Activated CD4-positive, CD25-positive, alpha-beta regulatory T cell treated with anti-CD3 and anti-CD28 coated beads, Interleukin-2, amount 50 U/mL, for 24 hours (primary cell): ENCODE measurements at regions not wholly inside any gene's neighbourhood (a gene's known extent, or its start where the extent isn't known, plus 50 kb on each side); places are given as distances from the start of the nearest gene placed in this dataset.
A peak's percentile ranks its signal among the peaks of the same experiment; 100 is the strongest.

Experiments used
- ATAC-seq, 2 donors: fragments of 150-1000 bp; cut with Tn5 transposase; one replicate each; pipeline ENCODE4 v1.10.0; 2021; ENCODE audit warnings: mild to moderate bottlenecking in 1 of 2, moderate library complexity in 1 of 2

DNA sequence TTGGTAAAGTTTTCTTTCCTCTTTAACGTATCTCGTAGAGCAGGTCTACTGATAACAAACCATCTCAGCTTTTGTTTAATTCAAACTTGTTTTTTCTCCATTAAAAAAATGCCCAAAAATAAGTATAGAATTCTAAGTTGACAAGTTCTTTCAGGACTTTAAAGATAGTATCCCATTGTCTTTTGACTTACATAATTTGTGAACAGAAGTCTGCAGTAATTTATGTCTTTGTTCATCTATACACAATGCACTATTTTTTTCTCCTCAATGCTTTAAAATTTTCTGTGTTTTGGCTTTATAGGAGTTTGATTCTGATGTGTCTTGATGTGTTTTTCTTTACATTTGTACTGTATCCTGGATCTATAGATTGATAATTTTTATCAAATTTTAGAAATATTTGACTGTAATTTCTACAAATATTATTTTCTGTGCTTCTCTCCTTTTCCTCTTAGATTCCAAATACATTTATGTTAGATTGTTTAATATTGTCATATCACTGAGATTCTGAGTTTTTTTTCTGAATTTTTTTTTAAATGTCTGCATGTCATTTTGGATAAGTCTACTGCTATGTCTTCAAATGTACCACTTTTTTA, 143.3 kb downstream of the FTCDNL1 start:
- ATAC-seq: no peak

DNA sequence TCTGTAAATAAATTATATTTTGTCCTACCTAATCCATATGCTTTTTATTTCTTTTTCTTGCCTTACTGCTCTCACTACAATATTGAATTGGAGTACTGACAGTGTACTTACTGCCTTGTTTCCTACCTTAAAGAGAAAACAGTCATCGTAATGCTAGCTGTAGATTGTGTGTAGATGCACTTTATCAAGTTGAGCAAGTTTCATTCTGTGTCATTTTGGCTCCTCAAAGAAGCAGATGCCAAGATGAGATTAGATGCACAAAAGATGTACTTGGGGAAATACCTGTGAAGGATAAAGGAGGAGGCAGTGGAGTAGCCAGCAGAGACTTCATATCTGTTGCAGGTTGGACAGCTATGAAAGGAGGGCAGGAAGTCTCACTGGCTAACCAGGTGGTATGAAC, 145.5 kb downstream of the FTCDNL1 start:
- ATAC-seq: peak in 1 of 2 donors; percentile 13

- ATAC-seq: peak; percentile 21 to 38
Measured at GRCh38 chr2:199704358-199705238, 146.4 kb downstream of the FTCDNL1 start.

GRCh38 chr2:199703199-199703598, 147.8 kb downstream of the FTCDNL1 start:
- no peak for ATAC-seq

- no peak for ATAC-seq
Measured at GRCh38 chr2:199697469-199697868, 153.5 kb downstream of the FTCDNL1 start.

GRCh38 chr2:199696048-199696447, 154.9 kb downstream of the FTCDNL1 start:
- no peak for ATAC-seq

DNA sequence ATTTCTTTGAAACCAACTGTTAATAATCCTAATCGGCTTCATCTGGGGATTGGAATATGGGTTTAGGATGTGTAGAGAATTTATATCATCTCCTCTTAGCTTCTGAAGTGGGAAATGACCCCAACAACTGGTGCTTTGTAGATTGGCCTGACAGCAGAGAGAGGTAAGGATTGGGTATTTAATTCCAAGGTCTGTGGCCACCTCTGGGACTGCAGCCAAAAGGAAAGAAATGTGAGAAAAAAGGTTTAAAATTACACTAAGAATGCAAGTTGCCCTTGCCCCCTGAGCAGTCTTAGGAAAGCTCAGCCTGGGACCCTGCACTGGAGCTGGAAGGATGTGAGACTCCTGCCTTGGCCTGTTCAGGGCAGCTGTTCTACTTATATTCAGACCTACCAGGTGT, 157.1 kb downstream of the FTCDNL1 start:
- no peak for ATAC-seq

DNA sequence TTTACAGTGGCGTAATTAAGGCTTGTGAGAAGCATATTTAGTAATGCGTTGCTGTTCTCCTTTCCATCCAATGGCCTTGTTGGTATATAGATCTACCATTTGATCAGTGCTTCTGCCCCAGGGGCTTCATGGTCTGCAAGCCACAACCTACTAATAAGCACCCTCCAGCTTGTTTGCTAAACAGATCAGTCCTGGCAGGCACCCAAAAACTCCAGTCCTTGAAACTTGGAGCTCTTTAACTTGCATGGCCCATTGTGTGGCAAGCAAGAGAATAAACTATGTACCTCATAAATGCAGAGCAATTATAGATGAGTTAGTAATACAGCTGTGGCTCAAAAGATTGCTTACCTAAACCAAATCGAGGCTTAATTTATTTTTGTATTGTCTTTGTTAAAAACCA, 158.5 kb downstream of the FTCDNL1 start:
- ATAC-seq: no peak

DNA sequence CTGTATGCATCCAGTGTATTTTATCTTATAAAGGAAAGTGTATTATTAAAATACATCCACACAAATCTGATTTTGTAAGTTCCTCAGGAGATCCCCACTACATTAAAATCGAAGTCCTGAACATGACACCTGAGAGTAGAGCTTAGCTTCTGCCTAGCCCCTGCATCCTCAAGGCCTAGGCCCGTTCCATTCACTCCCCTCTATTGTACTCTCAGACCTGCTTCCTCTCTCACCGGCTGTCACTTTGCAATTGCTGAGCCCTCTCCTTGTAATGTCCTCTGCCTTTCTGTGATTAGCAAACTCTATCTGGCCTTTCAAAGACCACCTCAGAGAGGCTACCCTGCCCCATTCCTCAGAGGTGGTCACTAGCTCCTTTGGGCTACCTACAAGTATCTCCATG, 160.8 kb downstream of the FTCDNL1 start:
- ATAC-seq: no peak

GRCh38 chr2:199685669-199686068, 165.3 kb downstream of the FTCDNL1 start:
- peak in 1 of 2 donors; percentile 38 for ATAC-seq

DNA sequence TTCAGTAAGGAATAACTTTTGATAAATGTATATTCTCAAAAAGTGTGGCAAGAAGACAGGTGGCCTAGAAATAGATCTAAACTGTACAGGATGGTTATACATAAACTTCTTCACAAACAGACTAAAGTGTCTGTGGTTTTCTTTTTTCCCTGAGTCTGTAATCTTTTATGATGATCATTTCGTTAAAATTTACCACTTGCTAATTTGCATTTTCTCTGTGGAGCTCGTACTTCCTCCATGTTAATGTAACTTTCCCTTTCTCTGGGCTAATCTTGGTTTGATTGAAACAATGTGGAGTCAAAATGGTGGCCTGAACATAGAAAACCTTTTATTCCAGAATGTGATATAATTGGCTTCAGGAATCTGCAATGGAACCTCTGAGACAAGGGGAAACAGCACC, 166.2 kb downstream of the FTCDNL1 start:
- no peak for ATAC-seq

DNA sequence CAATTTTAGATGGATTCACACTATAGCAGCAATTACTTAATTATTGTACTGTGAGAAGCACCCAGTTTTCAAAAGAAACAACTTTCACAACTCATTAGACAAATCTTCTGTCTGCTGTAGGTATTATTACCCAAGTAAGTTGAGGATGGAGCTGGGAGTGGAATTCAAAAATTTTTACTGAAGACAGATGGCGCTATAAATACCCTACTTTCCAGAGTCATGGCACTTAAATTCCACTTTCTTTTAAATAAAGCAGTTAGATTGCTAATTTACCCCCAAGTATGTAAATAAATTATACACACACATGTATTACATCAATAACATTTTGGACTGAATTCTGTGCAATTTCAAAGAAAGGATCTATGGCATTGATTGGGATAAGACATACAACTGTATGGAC, 166.8 kb downstream of the FTCDNL1 start:
- ATAC-seq: no peak

- no peak for ATAC-seq
Measured at GRCh38 chr2:199682001-199682400, 169.0 kb downstream of the FTCDNL1 start.

GRCh38 chr2:199680482-199680881, 170.5 kb downstream of the FTCDNL1 start:
- no peak for ATAC-seq

GRCh38 chr2:199679883-199680282, 171.1 kb downstream of the FTCDNL1 start:
- ATAC-seq: no peak

- no peak for ATAC-seq
Measured at GRCh38 chr2:199677881-199678280, 173.1 kb downstream of the FTCDNL1 start.

DNA sequence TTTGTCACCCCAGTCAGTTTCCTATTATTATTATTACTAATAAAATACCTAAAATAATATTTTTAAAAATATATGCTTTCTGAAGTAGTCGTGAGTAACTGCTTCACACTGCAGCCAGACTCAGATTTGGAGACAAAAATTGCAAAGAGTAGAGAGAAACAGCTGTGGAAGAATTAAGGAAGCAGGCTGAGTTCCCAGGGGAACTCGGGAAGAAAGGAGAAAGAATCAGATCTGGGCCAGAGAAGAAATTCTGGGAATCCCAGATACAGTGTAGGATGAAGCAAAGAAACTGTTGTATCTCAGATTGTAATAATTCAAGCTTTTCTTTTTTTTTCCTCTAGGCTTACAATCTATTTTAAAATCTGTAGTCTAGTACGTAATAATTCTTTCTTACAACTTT, 182.3 kb downstream of the FTCDNL1 start:
- no peak for ATAC-seq

DNA sequence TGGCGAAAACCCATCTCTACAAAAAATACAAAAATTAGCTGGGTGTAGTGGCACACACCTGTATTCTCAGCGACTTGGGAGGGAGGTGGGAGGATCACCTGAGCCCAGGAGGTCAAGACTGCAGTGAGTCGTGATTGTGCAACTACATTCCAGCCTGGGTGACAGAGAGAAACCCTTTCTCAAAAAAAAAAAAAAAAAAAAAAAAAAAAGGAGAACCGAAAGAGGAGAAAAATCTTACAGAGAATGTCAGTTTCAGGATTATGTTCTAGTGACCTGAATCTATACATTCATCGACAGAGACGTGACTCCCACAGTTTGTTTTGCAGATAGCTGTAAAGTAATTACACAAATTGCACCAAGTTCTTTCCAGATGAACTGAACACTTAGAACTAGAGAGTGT, 187.8 kb downstream of the FTCDNL1 start:
- no peak for ATAC-seq

DNA sequence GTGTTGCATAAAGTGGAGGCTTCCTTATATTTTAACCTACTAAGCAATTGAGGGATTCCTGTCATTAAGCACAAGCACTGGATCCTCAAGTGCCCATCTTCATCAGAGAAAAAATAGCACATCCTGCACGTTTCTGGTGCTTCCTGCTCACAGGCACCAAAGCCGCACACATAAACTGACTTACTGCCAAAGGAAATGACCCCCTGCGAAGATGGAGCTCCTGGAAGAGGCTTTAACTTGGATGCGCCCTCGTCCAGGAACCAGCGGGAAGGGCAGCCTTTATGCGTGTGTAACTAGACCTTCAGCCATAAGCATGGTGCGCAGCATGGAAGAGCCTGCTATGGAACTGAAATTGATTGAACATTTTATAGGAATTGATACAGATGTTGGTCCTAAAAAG, 188.7 kb downstream of the FTCDNL1 start:
- ATAC-seq: no peak

- ATAC-seq: no peak
Measured at GRCh38 chr2:199660167-199660566, 190.8 kb downstream of the FTCDNL1 start.

- ATAC-seq: no peak
Measured at GRCh38 chr2:199659207-199659606, 191.8 kb downstream of the FTCDNL1 start.

GRCh38 chr2:199646439-199646838, 188.7 kb upstream of the SATB2 start:
- ATAC-seq: no peak

DNA sequence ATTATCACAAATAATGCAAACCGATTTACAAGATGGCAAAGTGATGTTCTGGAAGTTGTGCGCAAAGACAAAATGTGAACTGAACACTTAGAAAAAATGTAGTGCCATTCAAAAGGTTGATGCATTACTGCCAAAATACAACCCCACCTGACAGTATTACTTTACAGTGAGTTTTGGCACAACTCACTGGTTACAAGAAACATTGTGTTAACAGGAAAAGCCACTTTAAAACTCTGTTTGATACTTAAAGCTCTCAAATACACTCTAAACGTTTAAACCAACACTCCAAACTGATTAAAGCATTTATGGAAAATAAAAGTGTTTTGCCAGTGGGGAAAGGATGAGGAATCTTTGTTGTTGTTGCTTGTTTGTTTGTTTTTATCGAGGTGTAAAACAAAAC, 173.4 kb upstream of the SATB2 start:
- ATAC-seq: no peak

GRCh38 chr2:199629301-199629700, 171.6 kb upstream of the SATB2 start:
- ATAC-seq: no peak

DNA sequence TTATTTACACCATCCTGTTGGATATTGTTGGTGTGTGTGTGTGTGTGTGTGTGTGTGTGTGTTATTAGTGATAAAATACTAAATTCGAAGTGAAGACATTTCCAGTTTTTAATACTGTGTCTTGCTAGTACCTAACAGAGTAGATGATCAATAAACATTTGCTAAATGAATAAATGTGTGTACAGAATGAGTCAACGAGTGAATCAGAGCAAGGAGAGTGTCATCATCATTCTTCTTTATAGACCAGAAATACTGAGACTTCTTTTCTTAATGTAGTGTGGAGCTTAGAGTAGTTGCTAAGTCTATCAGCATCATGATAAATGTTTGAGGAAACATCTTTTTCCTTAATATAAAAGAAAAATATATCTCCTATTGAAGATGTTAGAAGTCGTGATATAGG, 169.7 kb upstream of the SATB2 start:
- ATAC-seq: no peak
